Osteocyte (in vitro differentiated cells): ENCODE measurements at regions not wholly inside any gene's neighbourhood (a gene's known extent, or its start where the extent isn't known, plus 50 kb on each side); places are given as distances from the start of the nearest gene placed in this dataset.

Experiments
- DNase-seq: peaks from one replicate; pipeline ENCODE4 v3.0.0; 2021; ENCODE audit warnings: mixed read lengths; ENCODE audit not compliant: unreplicated experiment; ENCODE audit errors: extremely low spot score
- H3K27ac Mint-ChIP-seq: one replicate; pipeline ENCODE4 v1.8.0; 2021; ENCODE audit warnings: mild to moderate bottlenecking, mixed read lengths; ENCODE audit not compliant: unreplicated experiment
- H3K27me3 Mint-ChIP-seq: one replicate; pipeline ENCODE4 v1.8.0; 2021; ENCODE audit warnings: mixed read lengths; ENCODE audit not compliant: unreplicated experiment
- H3K36me3 Mint-ChIP-seq: one replicate; pipeline ENCODE4 v1.8.0; 2021; ENCODE audit warnings: mixed read lengths; ENCODE audit not compliant: unreplicated experiment
- H3K4me1 Mint-ChIP-seq: one replicate; pipeline ENCODE4 v1.8.0; 2021; ENCODE audit warnings: mixed read lengths; ENCODE audit not compliant: unreplicated experiment
- H3K4me3 Mint-ChIP-seq: one replicate; pipeline ENCODE4 v1.8.0; 2021; ENCODE audit warnings: mild to moderate bottlenecking, moderate library complexity, mixed read lengths; ENCODE audit not compliant: unreplicated experiment
- H3K9me3 Mint-ChIP-seq: one replicate; pipeline ENCODE4 v1.8.0; 2021; ENCODE audit warnings: mixed read lengths; ENCODE audit not compliant: unreplicated experiment
- TF ChIP-seq, protein P1 (sequence below): fragments of 200-600 bp; sonication (generic); IDR thresholded peaks from 2 replicates; pipeline ENCODE4 v1.5.0; 2021; ENCODE audit warnings: antibody characterized with exemption, mild to moderate bottlenecking, moderate library complexity

DNA sequence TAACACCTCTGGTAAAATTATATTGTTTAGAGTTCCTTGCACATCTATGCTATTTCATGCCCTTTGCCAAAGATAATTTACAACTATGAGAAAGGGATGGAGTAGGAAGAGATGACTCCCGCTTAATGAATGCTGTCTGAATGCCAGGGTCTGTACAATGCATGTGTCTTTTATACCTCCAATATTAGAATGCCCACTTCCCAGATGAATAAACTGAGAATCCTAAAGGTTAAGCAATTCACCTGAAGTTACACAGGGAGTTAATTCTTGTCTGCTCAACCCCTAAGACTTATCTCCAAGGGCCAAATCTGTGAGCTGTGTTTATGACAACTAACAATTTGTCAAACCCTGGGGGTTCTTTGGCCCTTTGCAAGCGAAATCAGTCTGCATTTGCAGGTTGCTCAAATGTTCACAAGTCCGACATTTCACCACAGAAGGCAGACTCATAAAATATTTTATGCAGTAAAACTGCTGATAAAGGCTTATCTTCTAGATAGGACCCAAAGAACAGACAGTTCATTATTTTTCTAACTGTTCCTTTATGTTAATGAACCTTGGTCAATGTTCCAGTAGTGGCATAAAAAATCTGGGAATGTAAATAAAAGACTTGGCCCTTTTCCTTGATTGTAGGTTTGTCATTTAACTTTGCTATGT, 50.2 kb upstream of the ATP1A1 start:
- peaks cover 19% of the 10 kb centered on the region for H3K27me3 Mint-ChIP-seq
- TF ChIP-seq, protein P1, sequence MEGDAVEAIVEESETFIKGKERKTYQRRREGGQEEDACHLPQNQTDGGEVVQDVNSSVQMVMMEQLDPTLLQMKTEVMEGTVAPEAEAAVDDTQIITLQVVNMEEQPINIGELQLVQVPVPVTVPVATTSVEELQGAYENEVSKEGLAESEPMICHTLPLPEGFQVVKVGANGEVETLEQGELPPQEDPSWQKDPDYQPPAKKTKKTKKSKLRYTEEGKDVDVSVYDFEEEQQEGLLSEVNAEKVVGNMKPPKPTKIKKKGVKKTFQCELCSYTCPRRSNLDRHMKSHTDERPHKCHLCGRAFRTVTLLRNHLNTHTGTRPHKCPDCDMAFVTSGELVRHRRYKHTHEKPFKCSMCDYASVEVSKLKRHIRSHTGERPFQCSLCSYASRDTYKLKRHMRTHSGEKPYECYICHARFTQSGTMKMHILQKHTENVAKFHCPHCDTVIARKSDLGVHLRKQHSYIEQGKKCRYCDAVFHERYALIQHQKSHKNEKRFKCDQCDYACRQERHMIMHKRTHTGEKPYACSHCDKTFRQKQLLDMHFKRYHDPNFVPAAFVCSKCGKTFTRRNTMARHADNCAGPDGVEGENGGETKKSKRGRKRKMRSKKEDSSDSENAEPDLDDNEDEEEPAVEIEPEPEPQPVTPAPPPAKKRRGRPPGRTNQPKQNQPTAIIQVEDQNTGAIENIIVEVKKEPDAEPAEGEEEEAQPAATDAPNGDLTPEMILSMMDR: no peak
- H3K36me3 Mint-ChIP-seq: no peaks in the 10 kb centered on the region
- H3K4me1 Mint-ChIP-seq: no peaks in the 10 kb centered on the region
- H3K27ac Mint-ChIP-seq: no peak overlapping the region
- H3K4me3 Mint-ChIP-seq: no peak overlapping the region
- H3K9me3 Mint-ChIP-seq: no peaks in the 10 kb centered on the region
- DNase-seq: no peak
